BJ (cell line): ENCODE measurements at regions not wholly inside any gene's neighbourhood (a gene's known extent, or its start where the extent isn't known, plus 50 kb on each side); places are given as distances from the start of the nearest gene placed in this dataset.

Source experiments
- CTCF ChIA-PET: fragments of 350-600 bp; formaldehyde crosslinking; extraction: SDS; loops from one replicate; lab custom pipeline; 2021; ENCODE audit warnings: antibody characterized with exemption, inconsistent platforms; lab: Yijun Ruan, JAX
- POLR2A ChIA-PET: fragments of 300-600 bp; sonication (Branson Sonifier 250); formaldehyde crosslinking; extraction: SDS; loops from one replicate; lab custom pipeline; 2021; ENCODE audit warnings: antibody characterized with exemption; lab: Charles Lee
- DNase-seq: peaks from one replicate; pipeline ENCODE4 v3.0.0-alpha.2; 2011; ENCODE audit warnings: low read depth
- H3K27me3 ChIP-seq: 2 replicates; pipeline ENCODE4 v1.6.0; 2011; ENCODE audit warnings: low read length; ENCODE audit not compliant: control insufficient read depth, insufficient read depth
- H3K36me3 ChIP-seq: 2 replicates; pipeline ENCODE4 v1.5.1; 2011; ENCODE audit warnings: low read length; ENCODE audit not compliant: control insufficient read depth, insufficient read depth
- H3K4me3 ChIP-seq: 2 replicates; pipeline ENCODE4 v1.5.1; 2011; ENCODE audit warnings: low read depth, mild to moderate bottlenecking, control low read depth, low read length
- CTCF ChIP-seq: IDR thresholded peaks from 2 replicates; pipeline ENCODE4 v1.5.1; 2011; ENCODE audit warnings: low read depth, mild to moderate bottlenecking, control low read depth, inconsistent platforms, low read length, moderate library complexity; ENCODE audit not compliant: insufficient read depth

DNA sequence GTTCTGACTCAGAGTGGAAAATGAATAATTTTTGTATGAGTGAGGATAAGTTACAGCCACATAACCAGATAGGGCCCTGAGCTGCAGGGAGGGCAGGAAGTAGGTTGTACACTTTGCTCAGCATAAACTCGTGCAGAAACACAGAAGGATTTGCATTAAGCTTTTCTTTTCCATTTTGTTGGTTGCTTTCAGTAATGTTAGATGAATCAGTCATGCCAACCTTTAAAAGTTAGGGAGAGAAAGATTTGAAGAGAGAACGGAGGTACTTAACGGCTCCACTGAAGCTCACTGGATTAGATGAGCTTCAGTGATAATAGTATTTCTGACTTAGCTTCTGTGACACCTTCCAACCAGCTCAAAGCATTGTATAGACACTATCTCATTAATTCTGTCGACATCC is 348.1 kb downstream of the GATA3 start:
- DNase-seq: no peak
- no peak overlapping the region for H3K4me3 ChIP-seq
- CTCF ChIA-PET: no interaction called here
- POLR2A ChIA-PET: no interaction called here
- no peaks in the 10 kb centered on the region for H3K36me3 ChIP-seq
- no peaks in the 10 kb centered on the region for H3K27me3 ChIP-seq
- no peak for TF ChIP-seq CTCF

GRCh38 chr10:8403711-8404371 is 349.4 kb downstream of the GATA3 start:
- TF ChIP-seq CTCF: no peak
- POLR2A ChIA-PET: no interaction called here

GRCh38 chr10:8404721-8405120 is 350.2 kb downstream of the GATA3 start:
- POLR2A ChIA-PET: no interaction called here
- CTCF ChIA-PET: no interaction called here
- DNase-seq: no peak
- Histone ChIP-seq H3K36me3 (no peaks in the 10 kb centered on the region), H3K27me3 (no peaks in the 10 kb centered on the region), H3K4me3 (no peak overlapping the region)
- TF ChIP-seq CTCF: no peak

More at GRCh38 chr10:8403711-8404371, 349.4 kb downstream of the GATA3 start:
- no peak for DNase-seq
- CTCF ChIA-PET: no interaction called here
- Histone ChIP-seq H3K4me3 (no peak overlapping the region), H3K27me3 (no peaks in the 10 kb centered on the region), H3K36me3 (no peaks in the 10 kb centered on the region)

DNA sequence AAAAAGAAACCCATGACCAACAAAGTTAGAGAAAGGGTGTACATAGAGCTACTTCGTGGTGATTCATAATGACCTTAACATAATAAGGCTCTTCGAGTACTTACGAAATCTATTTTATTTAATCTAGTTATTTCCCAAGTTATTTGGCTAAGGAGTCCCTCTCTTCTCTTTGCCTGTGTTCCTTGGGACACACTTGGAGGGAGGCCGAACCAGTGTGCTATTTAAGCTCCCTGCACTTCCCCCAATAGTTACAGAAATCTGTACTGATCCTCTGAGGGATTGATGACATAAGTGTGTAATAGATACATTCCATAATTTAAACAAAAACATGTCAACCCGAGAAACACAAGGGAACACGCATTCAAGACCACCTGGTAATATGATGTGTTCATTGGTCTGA is 351.1 kb downstream of the GATA3 start:
- no peak for DNase-seq
- Histone ChIP-seq H3K27me3 (no peaks in the 10 kb centered on the region), H3K4me3 (no peak overlapping the region), H3K36me3 (no peaks in the 10 kb centered on the region)
- CTCF ChIA-PET: interaction anchor here (1.0 kb wide), 1 partner anchor 22 kb away, joined by 3 read pairs; no protein-coding TSS in a partner anchor
- POLR2A ChIA-PET: no interaction called here
- no peak for TF ChIP-seq CTCF

- POLR2A ChIA-PET: no interaction called here
- CTCF ChIA-PET: no interaction called here
- no peaks in the 10 kb centered on the region for H3K27me3 ChIP-seq
- DNase-seq: no peak
- TF ChIP-seq CTCF: no peak
- no peaks in the 10 kb centered on the region for H3K36me3 ChIP-seq
- H3K4me3 ChIP-seq: no peak overlapping the region
Measured at GRCh38 chr10:8407501-8408021, 353.1 kb downstream of the GATA3 start.
